ENCODE measurements at regions not wholly inside any gene's neighbourhood (a gene's known extent, or its start where the extent isn't known, plus 50 kb on each side); places are given as distances from the start of the nearest gene placed in this dataset.

DNA sequence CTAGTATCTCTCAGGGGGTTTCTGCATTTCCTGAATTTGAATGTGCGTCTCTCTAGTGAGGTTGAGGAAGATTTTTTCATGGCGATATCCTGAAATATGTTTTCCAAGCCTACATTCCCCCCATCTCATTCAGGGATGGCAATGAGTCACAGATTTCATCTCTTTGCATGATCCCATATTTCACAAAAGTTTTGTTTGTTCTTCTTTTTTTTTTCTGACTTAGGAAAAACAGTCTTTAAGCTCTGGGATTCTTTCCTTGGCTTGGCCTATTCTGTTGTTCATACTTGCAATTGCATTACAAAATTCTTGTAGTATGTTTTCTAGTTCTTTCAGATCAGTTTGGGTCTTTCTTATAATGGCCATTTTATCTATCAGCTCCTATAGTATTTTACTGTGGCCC, 136.5 kb downstream of the DSEL start:
- no peak for DNase-seq

DNA sequence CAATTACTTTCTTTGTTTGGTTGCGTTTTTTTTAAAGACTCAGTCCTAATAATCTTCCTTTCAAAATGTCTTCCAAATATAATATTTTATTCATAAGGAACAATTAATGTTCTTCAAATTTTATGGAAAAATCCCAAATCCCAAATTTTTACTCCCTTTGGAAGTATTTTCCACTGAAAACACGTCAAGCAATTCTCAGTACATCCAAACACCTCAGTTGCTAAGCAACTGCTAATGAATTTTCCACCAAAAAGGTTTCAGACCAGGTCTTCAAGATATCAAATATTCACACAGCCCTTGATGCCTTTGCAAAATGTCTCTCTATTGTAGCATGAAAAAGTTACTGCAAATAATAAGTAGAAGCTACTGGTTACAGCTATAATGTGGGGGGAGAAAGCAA, 140.1 kb downstream of the DSEL start:
- no peak for DNase-seq

DNA sequence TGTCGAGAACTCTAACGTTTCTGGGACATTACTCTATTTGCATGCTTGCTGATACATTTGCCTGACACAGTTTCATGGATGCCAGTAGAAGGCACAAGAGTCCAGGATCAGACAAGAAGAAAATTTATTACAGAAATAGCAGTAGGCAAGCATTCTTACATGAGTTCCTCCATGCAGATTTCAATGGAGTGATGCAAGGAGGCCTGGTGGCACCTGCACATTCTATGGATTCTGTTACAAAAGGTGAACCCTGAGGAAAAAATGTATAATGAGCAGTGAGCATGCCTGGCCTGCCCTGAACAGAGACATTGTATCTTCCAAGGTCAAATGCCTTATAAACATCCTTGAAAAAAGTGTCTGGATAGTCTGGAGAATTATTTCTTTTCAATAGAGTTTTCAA, 142.9 kb downstream of the DSEL start:
- DNase-seq, result no peak

DNA sequence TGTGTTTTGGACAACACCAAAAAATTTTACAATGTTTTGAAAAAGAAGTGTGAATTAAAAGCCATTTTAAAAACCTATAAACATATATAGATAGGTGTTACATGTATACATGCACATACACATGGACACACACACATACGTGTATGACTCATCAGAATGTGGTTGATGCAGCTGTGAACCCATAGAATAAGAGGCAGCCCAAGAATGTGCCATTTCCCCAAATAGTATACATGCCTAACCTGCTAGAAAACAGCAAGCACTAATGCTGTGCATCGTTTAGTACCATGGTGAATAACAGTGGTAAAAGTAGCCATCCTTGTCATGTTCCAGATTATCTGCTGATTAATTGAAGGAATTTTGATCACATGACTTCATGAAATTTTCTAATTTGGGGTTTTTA, 149.0 kb downstream of the DSEL start:
- peak; percentile 43 for DNase-seq

DNA sequence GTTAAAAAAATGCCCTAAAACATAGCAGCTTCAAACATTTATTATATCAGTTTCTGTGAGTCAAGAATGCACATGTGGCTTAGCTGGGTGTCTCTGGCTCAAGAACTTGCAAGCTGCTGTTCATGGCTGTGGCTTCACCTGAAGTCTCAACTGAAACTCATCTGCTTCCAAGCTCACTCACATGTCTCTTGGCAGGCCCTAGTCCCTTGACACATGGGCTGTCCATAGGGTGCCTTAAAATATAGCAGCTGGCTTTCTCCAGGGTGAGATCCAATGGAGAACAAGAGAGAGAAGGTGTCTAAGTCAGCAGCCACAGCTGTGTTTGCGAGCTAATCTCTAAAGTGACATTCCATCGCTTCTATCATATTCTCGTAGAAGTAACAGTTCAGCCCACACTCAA, 152.8 kb downstream of the DSEL start:
- DNase-seq, result no peak

DNA sequence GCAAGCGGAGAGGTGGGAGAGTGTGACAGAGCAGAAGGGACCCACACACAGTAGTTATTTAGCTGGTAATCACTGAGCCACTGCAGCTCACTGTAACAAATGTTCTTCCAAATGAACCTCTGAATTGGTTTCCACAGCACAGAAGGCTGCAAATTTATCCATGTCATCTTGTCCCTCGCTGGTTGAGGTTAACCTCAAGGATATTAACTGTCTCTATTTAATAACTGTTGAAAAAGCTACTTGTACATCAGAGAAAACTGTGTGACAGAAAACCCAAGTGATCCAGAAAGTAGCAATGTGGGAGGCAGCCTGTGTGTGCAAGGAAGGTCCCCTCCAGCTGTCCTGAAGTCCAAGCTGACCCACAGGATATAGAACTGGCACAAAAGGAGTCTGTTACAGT, 153.6 kb downstream of the DSEL start:
- no peak for DNase-seq

DNA sequence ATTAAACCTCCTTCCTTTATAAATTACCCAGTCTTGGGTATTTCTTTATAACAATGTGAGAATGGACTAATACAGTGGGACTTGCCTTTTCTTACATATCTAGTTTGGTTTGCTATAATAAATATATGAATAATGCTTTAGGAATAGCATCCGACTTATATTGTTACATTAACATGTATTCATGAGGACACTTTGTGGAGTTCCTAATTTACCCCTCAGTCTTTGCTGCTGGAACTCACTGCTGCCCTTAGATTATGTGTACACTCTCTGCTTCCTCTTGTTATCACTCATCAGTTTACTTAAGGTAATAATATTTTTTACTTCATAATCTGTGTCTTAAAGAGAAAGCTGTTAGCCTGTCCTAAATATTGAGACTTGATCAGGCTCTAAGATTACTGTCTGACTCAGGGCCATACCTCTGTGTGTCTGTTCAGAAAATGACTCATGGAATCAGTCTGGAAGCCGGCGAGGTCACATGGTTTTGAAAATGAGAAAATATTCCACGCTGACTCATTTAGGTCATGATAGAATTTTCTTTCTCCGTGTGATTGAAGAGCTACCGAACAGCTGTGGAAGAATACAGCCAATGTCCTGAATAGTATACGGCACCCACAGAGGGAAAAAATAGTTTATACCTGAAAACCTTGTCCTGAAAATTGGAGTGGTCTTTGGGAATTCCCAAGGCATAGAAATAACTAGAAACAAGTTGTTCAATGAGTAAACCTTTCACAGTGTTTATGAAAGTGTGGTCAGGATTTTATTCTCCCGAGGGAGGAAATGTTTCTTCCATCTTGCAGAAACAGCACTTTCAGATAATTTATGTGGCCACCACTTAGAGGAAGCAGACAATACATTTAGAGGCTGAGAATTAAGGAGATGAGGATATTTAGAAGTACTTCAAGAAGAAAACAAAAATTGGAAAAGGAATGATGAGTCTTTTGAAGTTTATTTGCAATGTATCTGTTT, 156.4 kb downstream of the DSEL start:
- DNase-seq, result peak; percentile 94

DNA sequence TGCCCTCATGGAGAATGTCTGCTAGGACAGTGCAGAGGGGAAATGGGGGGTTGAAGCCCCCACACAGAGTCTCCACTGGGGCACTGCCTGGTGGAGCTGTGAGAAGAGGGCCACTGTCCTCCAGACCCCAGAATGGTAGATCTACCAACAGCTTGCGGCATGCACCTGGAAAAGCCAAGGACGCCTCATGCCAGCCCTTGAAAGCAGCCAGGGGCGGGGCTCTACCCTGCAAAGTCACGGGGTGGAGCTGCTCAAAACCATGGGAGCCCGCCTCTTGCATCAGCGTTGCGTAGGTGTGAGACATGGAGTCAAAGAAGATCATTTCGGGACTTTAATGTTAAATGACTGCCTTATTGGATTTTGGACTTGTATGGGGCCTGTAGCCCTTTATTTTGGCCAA, 157.6 kb downstream of the DSEL start:
- no peak for DNase-seq

DNA sequence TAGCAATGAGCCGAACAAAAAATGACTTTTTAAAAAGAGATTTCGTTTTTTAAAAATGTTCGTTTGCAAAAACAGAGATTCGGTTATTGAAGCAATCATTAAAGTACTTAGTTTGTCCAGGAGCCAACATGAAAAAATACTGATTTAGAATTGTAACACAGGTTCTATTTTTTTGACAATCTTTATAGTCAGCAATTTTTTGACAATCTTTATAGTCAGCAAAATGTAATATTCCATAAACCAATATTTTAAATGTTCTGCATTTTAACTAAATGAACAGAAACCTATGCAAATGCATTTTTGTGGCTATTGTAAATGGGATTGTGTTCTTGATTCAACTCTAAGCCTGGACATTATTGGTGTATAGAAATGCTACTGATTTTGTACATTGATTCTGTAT, 161.8 kb downstream of the DSEL start:
- DNase-seq, result no peak

DNA sequence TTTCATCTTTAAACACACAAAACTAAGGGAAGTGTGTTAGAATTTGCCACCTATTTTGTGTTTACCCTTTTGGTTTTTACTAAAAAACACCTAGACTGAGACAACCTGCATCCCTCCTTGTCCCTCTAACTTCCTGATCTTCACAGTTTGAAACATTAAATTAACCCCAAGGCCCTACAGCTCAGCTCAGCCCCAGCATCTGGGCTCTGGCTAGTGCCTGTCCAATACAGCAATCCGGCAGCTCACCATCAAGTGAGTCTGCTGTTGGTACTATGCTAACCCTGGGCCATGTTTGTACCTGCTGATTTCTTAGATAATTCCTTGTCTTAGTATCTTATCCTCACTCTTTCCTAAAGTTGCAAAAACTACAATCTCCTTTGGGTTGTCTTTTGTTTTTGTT, 162.4 kb downstream of the DSEL start:
- DNase-seq, result no peak

DNA sequence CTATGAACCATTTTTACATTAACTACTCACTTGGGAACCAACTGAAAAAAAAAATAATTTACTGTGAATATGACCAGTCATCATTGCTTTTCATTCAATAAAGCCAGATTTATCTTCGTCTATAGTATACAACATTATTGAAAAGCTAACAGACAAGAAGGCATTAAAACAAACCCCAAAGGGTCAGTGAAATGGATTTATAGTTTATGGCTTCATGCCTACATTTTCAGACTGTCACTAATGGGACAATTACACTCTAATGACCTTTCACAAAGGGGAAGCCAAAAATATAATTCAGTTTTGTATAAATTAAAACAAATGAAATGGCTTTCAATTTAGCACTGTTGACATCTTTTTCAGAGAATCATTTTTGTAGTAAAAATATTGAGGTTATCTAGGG, 169.1 kb downstream of the DSEL start:
- DNase-seq, result no peak

DNA sequence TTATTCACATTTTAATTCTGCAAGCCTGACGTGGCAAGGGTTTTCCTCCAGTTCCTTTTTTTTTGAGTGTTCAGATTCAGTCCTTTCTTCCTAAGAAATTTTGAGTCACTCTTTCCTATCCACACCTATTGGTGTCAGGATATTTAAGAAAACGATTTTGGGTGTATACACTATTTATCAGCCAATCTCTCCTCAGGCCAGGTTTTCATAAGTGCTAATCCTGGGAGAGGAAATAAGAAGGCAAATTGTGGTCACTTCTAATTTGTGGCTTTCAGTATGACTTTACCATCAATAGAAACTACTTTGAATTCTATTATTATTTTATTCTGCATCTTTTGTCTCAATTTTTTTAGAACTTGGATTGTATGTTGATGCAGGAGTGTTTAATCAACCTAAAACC, 174.4 kb downstream of the DSEL start:
- DNase-seq, result no peak

DNA sequence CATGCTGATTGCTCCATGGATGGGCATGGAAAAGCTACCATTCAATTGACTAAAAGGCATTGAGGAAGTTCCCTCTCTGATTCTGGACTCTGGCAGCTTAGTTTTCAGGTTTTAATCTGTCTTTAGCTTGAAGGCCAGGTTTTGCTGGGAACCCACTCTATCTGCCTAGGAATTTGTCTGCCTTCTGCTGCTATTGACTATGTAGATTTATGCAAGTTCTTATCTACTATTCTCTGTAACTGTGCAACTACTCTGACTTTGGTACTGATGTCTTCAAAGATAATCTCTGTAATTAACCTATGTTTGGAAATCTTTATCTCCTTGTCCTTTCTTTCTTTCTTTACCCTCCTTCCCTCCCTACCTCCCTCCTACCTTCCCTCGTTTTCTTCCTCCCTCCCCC, 178.8 kb downstream of the DSEL start:
- no peak for DNase-seq

DNA sequence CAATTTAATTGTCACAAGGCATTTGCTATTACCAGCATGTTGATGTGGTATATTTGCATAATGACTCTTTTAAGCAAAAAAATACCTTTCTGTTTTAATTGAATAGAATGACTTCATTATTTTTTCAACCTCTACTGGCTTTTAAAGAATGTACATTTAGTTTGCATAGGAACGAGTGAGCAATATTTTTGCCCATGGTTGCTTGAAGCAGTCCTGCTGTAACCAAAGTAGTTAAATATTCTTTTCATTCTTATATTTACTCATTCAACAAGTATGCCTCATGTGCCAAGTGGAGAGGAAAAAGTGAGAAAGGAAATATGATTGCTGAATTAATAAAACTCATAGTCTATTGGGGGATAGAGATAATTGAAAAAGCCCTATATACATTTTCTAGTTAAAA, 184.7 kb downstream of the DSEL start:
- DNase-seq, result no peak

DNA sequence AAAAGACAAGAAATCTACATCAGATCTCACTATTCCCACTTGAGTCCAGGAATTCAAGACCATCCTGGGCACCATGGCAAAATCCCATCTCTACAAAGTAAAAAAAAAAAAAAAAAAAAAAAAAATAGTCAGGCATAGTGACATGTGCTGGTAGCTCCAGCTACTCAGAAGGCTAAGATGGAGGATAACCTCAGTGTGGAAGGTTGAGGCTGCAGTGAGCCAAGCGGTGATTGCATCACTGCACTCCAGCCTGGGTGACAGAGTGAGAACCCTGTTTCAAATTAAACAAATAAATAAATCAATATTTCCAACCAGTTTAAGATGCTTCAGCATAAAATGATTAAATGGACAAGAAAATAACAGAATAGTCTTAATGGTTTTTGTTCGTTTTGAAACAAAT, 197.4 kb downstream of the DSEL start:
- DNase-seq, result no peak

DNA sequence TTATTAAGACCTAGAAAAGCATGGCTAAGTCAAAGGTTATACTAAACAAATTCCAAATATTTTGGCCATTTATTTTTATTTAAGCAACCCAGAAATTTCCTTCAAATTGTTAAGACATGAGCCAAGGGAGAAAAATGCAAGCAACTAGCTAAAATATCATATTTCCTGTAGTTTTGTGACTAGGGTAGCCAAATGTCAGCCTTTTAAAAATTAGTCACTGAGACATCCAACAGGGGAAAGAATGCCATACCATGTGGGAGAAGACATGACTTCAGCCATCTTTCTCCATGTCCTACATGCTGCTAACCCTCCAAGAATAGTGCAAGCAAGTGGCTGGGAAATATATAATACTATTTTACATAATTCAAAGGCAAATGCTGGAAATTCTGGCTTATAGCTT, 197.9 kb downstream of the DSEL start:
- peak; percentile 69 for DNase-seq

DNA sequence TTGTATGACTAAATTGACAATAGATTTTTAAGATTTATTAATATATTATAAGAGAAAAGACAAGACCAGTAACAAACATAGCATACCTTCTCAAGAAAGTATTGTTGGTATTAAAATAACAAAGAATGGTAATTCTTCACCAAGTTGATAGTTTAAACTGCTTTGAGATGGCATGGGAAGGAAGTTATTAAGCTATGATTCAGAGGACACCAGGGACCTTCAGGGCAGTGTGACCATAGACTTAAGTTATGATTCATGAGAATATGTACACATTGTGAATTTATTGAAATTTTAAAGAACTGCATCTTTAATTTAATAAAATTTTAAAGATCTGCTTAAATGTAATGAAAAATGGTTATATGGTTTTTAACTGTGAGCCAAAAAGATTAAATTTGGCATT, 205.7 kb downstream of the DSEL start:
- peak; percentile 73 for DNase-seq

DNA sequence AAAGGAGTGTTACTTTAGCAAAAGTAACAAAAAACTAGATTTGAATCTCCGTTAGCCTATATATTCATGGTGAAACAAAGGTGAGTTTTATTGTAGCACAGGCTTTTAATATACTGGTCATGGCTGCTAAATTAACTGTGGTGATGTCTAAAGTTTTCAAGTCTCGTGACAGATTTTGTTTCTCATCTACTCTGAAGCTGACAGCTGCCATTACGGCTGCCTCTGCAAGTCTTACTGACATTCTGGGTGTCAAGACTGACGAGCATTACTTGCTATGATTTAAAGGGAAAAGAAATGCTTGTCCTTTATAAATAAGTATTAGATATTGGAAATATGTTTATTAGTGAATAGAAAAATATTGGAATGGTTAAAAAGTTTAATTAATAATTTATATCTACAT, 207.7 kb downstream of the DSEL start:
- DNase-seq, result no peak

DNA sequence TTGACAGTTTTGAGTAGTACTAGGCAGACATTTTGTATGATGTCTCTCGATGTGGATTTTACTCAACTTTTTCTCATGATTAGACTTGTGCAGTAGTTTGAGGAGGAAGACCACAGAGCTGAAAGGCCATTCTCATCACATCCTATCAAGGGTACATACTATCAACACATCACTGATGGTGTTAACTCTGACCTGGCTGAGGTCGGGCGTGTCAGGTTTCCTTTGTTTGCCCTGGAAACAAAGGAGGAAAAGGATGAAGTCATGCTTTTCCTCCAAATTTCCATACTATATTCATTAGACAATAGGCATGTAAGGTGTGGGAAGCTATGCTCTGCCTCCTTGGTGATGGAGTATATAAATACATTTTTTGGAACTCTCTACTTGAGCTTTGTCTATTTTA, 211.1 kb downstream of the DSEL start:
- DNase-seq, result no peak

DNA sequence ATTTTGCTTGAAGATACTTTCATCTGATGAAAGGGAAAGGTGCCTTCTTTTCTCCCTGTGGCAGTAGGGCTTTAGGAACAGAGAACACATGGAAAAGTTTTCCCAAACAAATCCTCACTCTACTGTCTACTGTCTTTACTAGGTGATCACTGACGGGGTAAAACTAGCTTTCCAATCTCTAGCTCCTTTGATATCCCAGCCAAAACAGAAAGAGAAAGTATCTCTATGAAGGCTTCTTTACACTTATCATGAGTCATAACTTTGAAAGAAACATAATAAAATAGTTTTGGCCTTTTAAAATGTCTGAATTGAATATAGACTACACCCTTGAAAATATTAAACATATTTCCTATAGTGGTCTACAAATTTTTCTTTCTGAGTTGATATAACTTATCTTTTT, 214.5 kb downstream of the DSEL start:
- DNase-seq, result peak; percentile 46

DNA sequence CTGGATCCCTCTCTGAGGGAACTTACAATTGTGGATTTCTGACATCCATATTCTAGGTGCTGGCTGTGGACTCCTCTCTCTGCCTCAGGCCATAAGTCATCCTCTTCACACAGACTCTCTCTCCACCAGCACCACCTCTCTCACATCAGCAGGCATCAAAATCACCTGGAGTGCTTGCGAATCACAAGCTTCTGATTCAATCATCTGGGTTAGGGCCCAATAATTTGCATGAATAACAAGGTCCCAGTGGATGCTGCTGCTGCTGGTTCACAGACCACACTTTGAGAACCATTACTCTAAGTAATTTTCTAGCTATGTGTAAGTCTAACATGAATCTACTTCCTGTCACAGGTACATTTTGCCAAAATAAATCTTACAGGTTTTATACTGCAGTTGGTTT, 214.9 kb downstream of the DSEL start:
- peak; percentile 15 for DNase-seq

DNA sequence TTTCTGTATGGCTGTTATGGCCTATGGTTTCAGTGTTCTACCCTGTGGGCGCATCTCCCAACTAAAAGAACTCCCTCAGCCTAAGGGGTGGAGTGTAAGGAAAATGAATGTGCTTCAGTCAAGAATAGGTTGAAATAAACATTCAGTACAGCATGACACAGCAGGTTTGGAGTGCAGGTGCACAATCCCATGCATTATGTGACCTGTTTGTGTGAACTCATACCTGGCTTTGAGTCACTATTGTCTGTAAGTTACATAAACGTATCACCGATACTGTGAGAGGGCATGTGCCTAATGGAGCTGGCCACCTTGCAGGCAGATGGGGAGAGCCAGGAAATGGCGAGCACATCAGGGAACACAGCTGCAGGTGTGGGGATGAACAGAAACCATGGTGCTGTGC, 216.0 kb downstream of the DSEL start:
- no peak for DNase-seq

DNA sequence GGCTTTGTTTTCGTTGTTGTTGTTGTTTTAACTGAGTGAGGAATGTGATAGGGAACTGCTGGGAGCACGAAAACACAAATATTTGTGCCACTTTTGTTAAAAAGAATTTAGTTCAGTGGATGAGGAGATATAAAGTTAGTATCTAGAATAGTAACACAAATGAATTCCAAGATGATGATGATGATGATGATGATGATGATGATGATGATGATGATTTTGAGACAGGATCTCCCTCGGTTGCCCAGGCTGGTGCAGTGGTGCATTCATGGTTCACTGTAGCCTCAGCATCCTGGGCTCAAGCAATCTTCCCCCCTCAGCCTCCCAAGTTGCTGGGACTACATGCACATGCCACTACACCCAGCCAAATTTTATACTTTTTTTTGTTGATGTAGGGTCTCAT, 223.7 kb downstream of the DSEL start:
- DNase-seq, result no peak

DNA sequence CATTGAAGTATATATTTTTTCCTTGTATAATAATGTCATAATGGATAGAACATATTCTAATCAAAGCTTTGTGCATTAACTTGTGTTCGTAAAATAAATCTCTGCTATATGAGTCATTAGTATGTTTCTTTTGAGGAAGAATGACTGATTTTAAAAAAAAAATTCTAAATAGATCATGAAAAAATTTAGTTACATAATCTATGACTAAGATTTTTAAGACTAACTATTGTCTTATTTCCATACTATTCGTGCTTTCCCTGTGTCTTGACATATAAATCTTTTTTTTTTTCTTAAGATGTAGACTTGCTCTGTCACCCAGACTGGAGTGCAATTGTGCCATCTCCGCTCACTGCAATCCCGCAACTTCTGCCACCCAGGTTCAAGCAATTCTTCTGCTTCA, 226.1 kb downstream of the DSEL start:
- DNase-seq, result no peak

DNA sequence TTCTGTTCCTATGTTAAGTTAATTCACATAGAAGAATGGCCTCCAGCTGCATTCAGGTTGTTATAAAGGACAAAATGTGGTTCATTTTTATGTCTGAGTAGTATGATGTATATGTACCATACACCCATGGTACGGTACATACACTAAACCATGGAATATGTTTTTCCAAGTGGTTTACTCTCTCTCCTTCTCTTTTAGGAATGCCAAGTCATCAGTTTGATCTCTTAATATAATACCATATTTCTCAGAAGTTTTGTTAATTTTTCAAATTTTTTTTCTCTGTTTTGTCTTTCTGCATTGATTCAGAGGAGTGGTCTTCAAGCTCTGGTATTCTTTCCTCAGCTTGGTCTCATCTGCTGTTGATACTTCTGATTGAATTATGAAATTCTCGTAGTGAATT, 230.9 kb downstream of the DSEL start:
- DNase-seq, result no peak

Data from EL (cell line).